HEK293 (cell line): ENCODE measurements at regions not wholly inside any gene's neighbourhood (a gene's known extent, or its start where the extent isn't known, plus 50 kb on each side); places are given as distances from the start of the nearest gene placed in this dataset.

ENCODE experiments used
- CTCF ChIA-PET: fragments of 350-600 bp; formaldehyde crosslinking; extraction: SDS; loops from one replicate; lab custom pipeline; 2021; ENCODE audit warnings: antibody characterized with exemption; lab: Yijun Ruan, JAX
- POLR2A ChIA-PET: fragments of 300-600 bp; formaldehyde crosslinking; extraction: SDS; loops from one replicate; lab custom pipeline; 2020; ENCODE audit warnings: antibody characterized with exemption, inconsistent platforms; lab: Yijun Ruan, JAX
- H3K27ac ChIP-seq: fragments of 200-500 bp; sonication (Bioruptor generic); 2 replicates; pipeline ENCODE4 v1.5.1; 2014; ENCODE audit warnings: low read depth, low read length, control low read depth, inconsistent platforms; ENCODE audit errors: extremely low read depth
- H3K36me3 ChIP-seq, 2 experiments: fragments of 200-500 bp in 1 of 2; sonication (Bioruptor generic) in 1 of 2; 1 replicate in 1 of 2; 2 replicates in 1 of 2; pipeline ENCODE4 v1.5.1; 2014 to 2017; ENCODE audit warnings: inconsistent platforms in 2 of 2, low read length in 2 of 2; ENCODE audit not compliant: control insufficient read depth in 2 of 2, insufficient read depth in 1 of 2
- H3K4me1 ChIP-seq: fragments of 200-500 bp; sonication (Bioruptor generic); 2 replicates; pipeline ENCODE4 v1.5.1; 2014; ENCODE audit warnings: mild to moderate bottlenecking, low read length, inconsistent platforms; ENCODE audit not compliant: control insufficient read depth, insufficient read depth
- H3K4me3 ChIP-seq: 2 replicates; pipeline ENCODE4 v1.5.1; 2011; ENCODE audit warnings: low read depth, mild to moderate bottlenecking, control low read depth, low read length, moderate library complexity
- H3K9me3 ChIP-seq: fragments of 200-500 bp; sonication (Bioruptor generic); 2 replicates; pipeline ENCODE4 v1.5.1; 2014; ENCODE audit warnings: low read depth, low read length, inconsistent platforms; ENCODE audit not compliant: control insufficient read depth, insufficient read depth
- INSM2 ChIP-seq: fragments of 450-650 bp; formaldehyde crosslinking; IDR thresholded peaks from 2 replicates; pipeline ENCODE4 v1.5.1; 2016; ENCODE audit warnings: missing biosample characterization, missing genetic modification characterization
- SCRT1 ChIP-seq: fragments of 450-650 bp; formaldehyde crosslinking; IDR thresholded peaks from 2 replicates; pipeline ENCODE4 v1.5.1; 2016; ENCODE audit warnings: missing biosample characterization, missing genetic modification characterization, borderline replicate concordance
- SP2 ChIP-seq: fragments of 450-650 bp; formaldehyde crosslinking; IDR thresholded peaks from 2 replicates; pipeline ENCODE4 v1.5.1; 2016; ENCODE audit warnings: missing biosample characterization, missing genetic modification characterization
- ZBTB21 ChIP-seq: fragments of 450-650 bp; formaldehyde crosslinking; IDR thresholded peaks from 2 replicates; pipeline ENCODE4 v1.5.1; 2017; ENCODE audit warnings: missing biosample characterization, missing genetic modification characterization
- ZBTB49 ChIP-seq: fragments of 450-650 bp; formaldehyde crosslinking; IDR thresholded peaks from 2 replicates; pipeline ENCODE4 v1.5.1; 2016; ENCODE audit warnings: missing biosample characterization, missing genetic modification characterization, low read depth
- ZNF16 ChIP-seq: fragments of 450-650 bp; formaldehyde crosslinking; IDR thresholded peaks from 2 replicates; pipeline ENCODE4 v1.5.1; 2016; ENCODE audit warnings: low read depth, missing biosample characterization, missing genetic modification characterization
- ZNF211 ChIP-seq: fragments of 450-650 bp; formaldehyde crosslinking; IDR thresholded peaks from 2 replicates; pipeline ENCODE4 v1.5.1; 2016; ENCODE audit warnings: low read depth, missing biosample characterization, missing genetic modification characterization
- ZNF280D ChIP-seq: fragments of 450-650 bp; formaldehyde crosslinking; IDR thresholded peaks from 2 replicates; pipeline ENCODE4 v1.5.1; 2016; ENCODE audit warnings: missing biosample characterization, missing genetic modification characterization
- ZNF292 ChIP-seq: fragments of 450-650 bp; formaldehyde crosslinking; IDR thresholded peaks from 2 replicates; pipeline ENCODE4 v1.5.1; 2016; ENCODE audit warnings: low read depth, missing biosample characterization, missing genetic modification characterization, borderline replicate concordance
- ZNF311 ChIP-seq: fragments of 450-650 bp; formaldehyde crosslinking; IDR thresholded peaks from 2 replicates; pipeline ENCODE4 v1.5.1; 2017; ENCODE audit warnings: missing biosample characterization, missing genetic modification characterization, borderline replicate concordance
- ZNF335 ChIP-seq: fragments of 450-650 bp; formaldehyde crosslinking; conservative IDR thresholded peaks from 2 replicates; pipeline ENCODE4 v1.5.1; 2016; ENCODE audit warnings: missing biosample characterization, missing genetic modification characterization
- ZNF423 ChIP-seq: fragments of 450-650 bp; formaldehyde crosslinking; IDR thresholded peaks from 2 replicates; pipeline ENCODE4 v1.5.1; 2016; ENCODE audit warnings: missing biosample characterization, missing genetic modification characterization
- ZNF510 ChIP-seq: fragments of 450-650 bp; formaldehyde crosslinking; IDR thresholded peaks from 2 replicates; pipeline ENCODE4 v1.5.1; 2018; ENCODE audit warnings: mild to moderate bottlenecking, missing genetic modification characterization, missing biosample characterization; ENCODE audit not compliant: insufficient replicate concordance
- ZNF600 ChIP-seq: fragments of 450-650 bp; formaldehyde crosslinking; IDR thresholded peaks from 2 replicates; pipeline ENCODE4 v1.5.1; 2016; ENCODE audit warnings: missing biosample characterization, missing genetic modification characterization
- ZNF639 ChIP-seq: fragments of 450-650 bp; formaldehyde crosslinking; IDR thresholded peaks from 2 replicates; pipeline ENCODE4 v1.5.1; 2016; ENCODE audit warnings: missing biosample characterization, missing genetic modification characterization
- ZNF76 ChIP-seq: fragments of 450-650 bp; formaldehyde crosslinking; IDR thresholded peaks from 2 replicates; pipeline ENCODE4; 2016; ENCODE audit warnings: low read depth, missing biosample characterization, missing genetic modification characterization, borderline replicate concordance
- ZNF791 ChIP-seq: fragments of 450-650 bp; formaldehyde crosslinking; IDR thresholded peaks from 2 replicates; pipeline ENCODE4 v1.5.1; 2016; ENCODE audit warnings: missing biosample characterization, missing genetic modification characterization

GRCh38 chrX:16476692-16477091, 173.3 kb upstream of the S100G start:
- H3K4me3 ChIP-seq, result no peak overlapping the region
- H3K36me3 ChIP-seq, result no peaks in the 10 kb centered on the region
- no peaks in the 10 kb centered on the region for H3K9me3 ChIP-seq
- CTCF ChIA-PET, result no interaction called here
- TF ChIP-seq ZNF211 (tag by site-specific recombination) (no peak), ZNF292 (tag by site-specific recombination) (no peak), ZNF791 (tag by site-specific recombination) (no peak)
- TF ChIP-seq, all 188 proteins: peak for 0
- POLR2A ChIA-PET, result no interaction called here
- no peaks in the 10 kb centered on the region for H3K4me1 ChIP-seq
- H3K27ac ChIP-seq, result no peak overlapping the region

GRCh38 chrX:16479206-16479869, 170.6 kb upstream of the S100G start:
- Histone ChIP-seq H3K36me3 (no peaks in the 10 kb centered on the region), H3K27ac (no peak overlapping the region), H3K9me3 (no peaks in the 10 kb centered on the region), H3K4me3 (no peak overlapping the region), H3K4me1 (no peaks in the 10 kb centered on the region)
- ChIA-PET POLR2A (no interaction called here), CTCF (interaction anchor here (0.7 kb wide), 1 partner anchor 13 kb away, joined by 3 read pairs; no protein-coding TSS in a partner anchor)
- no peak for TF ChIP-seq ZNF600 (tag by site-specific recombination)
- TF ChIP-seq SP2 (tag by site-specific recombination), result no peak
- TF ChIP-seq ZNF423 (tag by site-specific recombination), result no peak
- no peak for TF ChIP-seq ZNF311 (tag by site-specific recombination)
- no peak for TF ChIP-seq ZNF510 (tag by site-specific recombination)
- TF ChIP-seq SCRT1 (tag by site-specific recombination), result no peak
- no peak for TF ChIP-seq ZBTB21 (tag by site-specific recombination)
- TF ChIP-seq ZNF280D (tag by site-specific recombination), result no peak
- TF ChIP-seq INSM2, result no peak
- TF ChIP-seq ZNF16 (tag by site-specific recombination), result no peak

GRCh38 chrX:16480049-16480448, 169.9 kb upstream of the S100G start:
- ChIA-PET POLR2A (no interaction called here), CTCF (interaction anchor here (0.7 kb wide), 1 partner anchor 217 kb away, joined by 3 read pairs; no protein-coding TSS in a partner anchor)
- no peak overlapping the region for H3K27ac ChIP-seq
- no peak overlapping the region for H3K4me3 ChIP-seq
- no peak for TF ChIP-seq ZNF639 (tag by site-specific recombination)
- TF ChIP-seq ZNF76 (tag by site-specific recombination), result no peak
- no peak for TF ChIP-seq ZNF335
- TF ChIP-seq ZBTB49 (tag by site-specific recombination), result no peak
- H3K36me3 ChIP-seq, result no peaks in the 10 kb centered on the region
- no peaks in the 10 kb centered on the region for H3K9me3 ChIP-seq
- no peaks in the 10 kb centered on the region for H3K4me1 ChIP-seq
